ENCODE measurements at regions not wholly inside any gene's neighbourhood (a gene's known extent, or its start where the extent isn't known, plus 50 kb on each side); places are given as distances from the start of the nearest gene placed in this dataset.

- TF ChIP-seq ZNF416 (CRISPR knock-in tag; IDR thresholded peaks at IDR 0.05): no peak
- no peak for TF ChIP-seq MYBL2 (CRISPR knock-in tag; IDR thresholded peaks at IDR 0.05)
- peak; percentile 29; the same call in 1 of the 2 replicates for TF ChIP-seq CTCF (IDR thresholded peaks at IDR 0.05)
- no peak for TF ChIP-seq EMX1 (CRISPR knock-in tag; IDR thresholded peaks at IDR 0.05)
- TF ChIP-seq ZNF396 (CRISPR knock-in tag; IDR thresholded peaks at IDR 0.05; ENCODE audit: borderline replicate concordance): no peak
- no peak for TF ChIP-seq NFYB (CRISPR knock-in tag; conservative IDR thresholded peaks at IDR 0.05; ENCODE audit: low read depth)
- TF ChIP-seq, protein P1, sequence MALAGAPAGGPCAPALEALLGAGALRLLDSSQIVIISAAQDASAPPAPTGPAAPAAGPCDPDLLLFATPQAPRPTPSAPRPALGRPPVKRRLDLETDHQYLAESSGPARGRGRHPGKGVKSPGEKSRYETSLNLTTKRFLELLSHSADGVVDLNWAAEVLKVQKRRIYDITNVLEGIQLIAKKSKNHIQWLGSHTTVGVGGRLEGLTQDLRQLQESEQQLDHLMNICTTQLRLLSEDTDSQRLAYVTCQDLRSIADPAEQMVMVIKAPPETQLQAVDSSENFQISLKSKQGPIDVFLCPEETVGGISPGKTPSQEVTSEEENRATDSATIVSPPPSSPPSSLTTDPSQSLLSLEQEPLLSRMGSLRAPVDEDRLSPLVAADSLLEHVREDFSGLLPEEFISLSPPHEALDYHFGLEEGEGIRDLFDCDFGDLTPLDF (CRISPR knock-in tag; IDR thresholded peaks at IDR 0.05): no peak
- no peak for TF ChIP-seq GABPB1 (CRISPR knock-in tag; IDR thresholded peaks at IDR 0.05)
- TF ChIP-seq, protein P2, sequence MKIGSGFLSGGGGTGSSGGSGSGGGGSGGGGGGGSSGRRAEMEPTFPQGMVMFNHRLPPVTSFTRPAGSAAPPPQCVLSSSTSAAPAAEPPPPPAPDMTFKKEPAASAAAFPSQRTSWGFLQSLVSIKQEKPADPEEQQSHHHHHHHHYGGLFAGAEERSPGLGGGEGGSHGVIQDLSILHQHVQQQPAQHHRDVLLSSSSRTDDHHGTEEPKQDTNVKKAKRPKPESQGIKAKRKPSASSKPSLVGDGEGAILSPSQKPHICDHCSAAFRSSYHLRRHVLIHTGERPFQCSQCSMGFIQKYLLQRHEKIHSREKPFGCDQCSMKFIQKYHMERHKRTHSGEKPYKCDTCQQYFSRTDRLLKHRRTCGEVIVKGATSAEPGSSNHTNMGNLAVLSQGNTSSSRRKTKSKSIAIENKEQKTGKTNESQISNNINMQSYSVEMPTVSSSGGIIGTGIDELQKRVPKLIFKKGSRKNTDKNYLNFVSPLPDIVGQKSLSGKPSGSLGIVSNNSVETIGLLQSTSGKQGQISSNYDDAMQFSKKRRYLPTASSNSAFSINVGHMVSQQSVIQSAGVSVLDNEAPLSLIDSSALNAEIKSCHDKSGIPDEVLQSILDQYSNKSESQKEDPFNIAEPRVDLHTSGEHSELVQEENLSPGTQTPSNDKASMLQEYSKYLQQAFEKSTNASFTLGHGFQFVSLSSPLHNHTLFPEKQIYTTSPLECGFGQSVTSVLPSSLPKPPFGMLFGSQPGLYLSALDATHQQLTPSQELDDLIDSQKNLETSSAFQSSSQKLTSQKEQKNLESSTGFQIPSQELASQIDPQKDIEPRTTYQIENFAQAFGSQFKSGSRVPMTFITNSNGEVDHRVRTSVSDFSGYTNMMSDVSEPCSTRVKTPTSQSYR (CRISPR knock-in tag; IDR thresholded peaks at IDR 0.05): no peak
- TF ChIP-seq TCF7 (CRISPR knock-in tag; IDR thresholded peaks at IDR 0.05; ENCODE audit: low read depth): no peak
- TF ChIP-seq, protein P3, sequence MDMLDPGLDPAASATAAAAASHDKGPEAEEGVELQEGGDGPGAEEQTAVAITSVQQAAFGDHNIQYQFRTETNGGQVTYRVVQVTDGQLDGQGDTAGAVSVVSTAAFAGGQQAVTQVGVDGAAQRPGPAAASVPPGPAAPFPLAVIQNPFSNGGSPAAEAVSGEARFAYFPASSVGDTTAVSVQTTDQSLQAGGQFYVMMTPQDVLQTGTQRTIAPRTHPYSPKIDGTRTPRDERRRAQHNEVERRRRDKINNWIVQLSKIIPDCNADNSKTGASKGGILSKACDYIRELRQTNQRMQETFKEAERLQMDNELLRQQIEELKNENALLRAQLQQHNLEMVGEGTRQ (CRISPR knock-in tag; IDR thresholded peaks at IDR 0.05): no peak
- TF ChIP-seq, protein P4, sequence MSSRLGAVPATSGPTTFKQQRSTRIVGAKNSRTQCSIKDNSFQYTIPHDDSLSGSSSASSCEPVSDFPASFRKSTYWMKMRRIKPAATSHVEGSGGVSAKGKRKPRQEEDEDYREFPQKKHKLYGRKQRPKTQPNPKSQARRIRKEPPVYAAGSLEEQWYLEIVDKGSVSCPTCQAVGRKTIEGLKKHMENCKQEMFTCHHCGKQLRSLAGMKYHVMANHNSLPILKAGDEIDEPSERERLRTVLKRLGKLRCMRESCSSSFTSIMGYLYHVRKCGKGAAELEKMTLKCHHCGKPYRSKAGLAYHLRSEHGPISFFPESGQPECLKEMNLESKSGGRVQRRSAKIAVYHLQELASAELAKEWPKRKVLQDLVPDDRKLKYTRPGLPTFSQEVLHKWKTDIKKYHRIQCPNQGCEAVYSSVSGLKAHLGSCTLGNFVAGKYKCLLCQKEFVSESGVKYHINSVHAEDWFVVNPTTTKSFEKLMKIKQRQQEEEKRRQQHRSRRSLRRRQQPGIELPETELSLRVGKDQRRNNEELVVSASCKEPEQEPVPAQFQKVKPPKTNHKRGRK (CRISPR knock-in tag; IDR thresholded peaks at IDR 0.05; ENCODE audit: borderline replicate concordance): no peak
- TF ChIP-seq SOX15 (CRISPR knock-in tag; IDR thresholded peaks at IDR 0.05): no peak
These were observed 59.2 kb upstream of the CLINT1 start for GRCh38 chr5:157917899-157918809.

Data from WTC11 (cell line).